GM12878 (cell line): ENCODE measurements at regions not wholly inside any gene's neighbourhood (a gene's known extent, or its start where the extent isn't known, plus 50 kb on each side); places are given as distances from the start of the nearest gene placed in this dataset.

Source experiments
- ATF2 ChIP-seq: IDR thresholded peaks from 2 replicates; pipeline ENCODE4 v1.6.1; 2012; ENCODE audit warnings: low read length, inconsistent platforms
- CHD4 ChIP-seq: fragments of 200-600 bp; sonication (generic); IDR thresholded peaks from 2 replicates; pipeline ENCODE4 v1.6.1; 2016; ENCODE audit warnings: mild to moderate bottlenecking
- CTCF ChIP-seq, 3 experiments: IDR thresholded peaks in 2 of 3; conservative IDR thresholded peaks in 1 of 3; 2 replicates each; pipeline ENCODE4 v1.5.1; 2011; ENCODE audit warnings: low read depth in 3 of 3, low read length in 3 of 3, mild to moderate bottlenecking in 3 of 3, control low read depth in 2 of 3, moderate library complexity in 2 of 3, inconsistent platforms in 1 of 3, mixed read lengths in 1 of 3; ENCODE audit not compliant: control insufficient read depth in 2 of 3, insufficient read depth in 1 of 3; ENCODE audit errors: extremely low read depth in 1 of 3
- FOS ChIP-seq: IDR thresholded peaks from 3 replicates; pipeline ENCODE4 v1.6.1; 2011; ENCODE audit warnings: borderline replicate concordance; ENCODE audit not compliant: insufficient read length; ENCODE audit errors: extremely low read depth
- KDM1A ChIP-seq: fragments of 200-600 bp; sonication (generic); IDR thresholded peaks from 2 replicates; pipeline ENCODE4 v1.6.1; 2016; ENCODE audit warnings: borderline replicate concordance
- MYB ChIP-seq: fragments of 150-350 bp; IDR thresholded peaks from 2 replicates; pipeline ENCODE4 v1.6.1; 2014; ENCODE audit warnings: mild to moderate bottlenecking, low read depth, low read length, borderline replicate concordance
- RAD21 ChIP-seq: IDR thresholded peaks from 2 replicates; pipeline ENCODE4 v1.6.1; 2011; ENCODE audit warnings: mild to moderate bottlenecking, low read depth, low read length, moderate library complexity; ENCODE audit not compliant: insufficient read depth
- SIN3A ChIP-seq: IDR thresholded peaks from 2 replicates; pipeline ENCODE4 v1.6.1; 2012; ENCODE audit warnings: low read depth, low read length, improper control_type of control experiment
- SRF ChIP-seq, 2 experiments: IDR thresholded peaks; 2 replicates each; pipeline ENCODE4 v1.6.1; 2011; ENCODE audit warnings: low read depth in 2 of 2, low read length in 2 of 2, mild to moderate bottlenecking in 1 of 2, moderate library complexity in 1 of 2
- TAF1 ChIP-seq: IDR thresholded peaks from 2 replicates; pipeline ENCODE4 v1.6.1; 2011; ENCODE audit warnings: mild to moderate bottlenecking, low read depth, low read length, borderline replicate concordance
- TF ChIP-seq, protein P1 (sequence below): fragments of 450-650 bp; IDR thresholded peaks from 2 replicates; pipeline ENCODE4 v1.6.1; 2017; ENCODE audit warnings: mild to moderate bottlenecking
- TF ChIP-seq, protein P2 (sequence below): fragments of 450-650 bp; formaldehyde crosslinking; IDR thresholded peaks from 2 replicates; pipeline ENCODE4 v1.5.0; 2022; ENCODE audit warnings: mild to moderate bottlenecking, missing genetic modification characterization
- TF ChIP-seq, protein P3 (sequence below): fragments of 450-650 bp; IDR thresholded peaks from 2 replicates; pipeline ENCODE4 v1.6.1; 2017; ENCODE audit warnings: mild to moderate bottlenecking, moderate library complexity

GRCh38 chr7:19558527-19558926 lies 150.3 kb downstream of the POLR1F start:
- TF ChIP-seq SIN3A (no peak), CTCF (IDR thresholded peaks at IDR 0.05 in 2 of 3, conservative IDR thresholded peaks at IDR 0.05 in 1 of 3; ENCODE audit: control insufficient read depth in 2 of 3, extremely low read depth in 1 of 3, insufficient read depth in 1 of 3, low read depth in 3 of 3, low read length in 3 of 3) (no peak), KDM1A (no peak), FOS (no peak), MYB (no peak), RAD21 (no peak), CHD4 (no peak), SRF (IDR thresholded peaks at IDR 0.05; ENCODE audit: low read depth in 2 of 2, low read length in 2 of 2) (no peak), ATF2 (no peak), TAF1 (no peak)
- TF ChIP-seq, protein P1, sequence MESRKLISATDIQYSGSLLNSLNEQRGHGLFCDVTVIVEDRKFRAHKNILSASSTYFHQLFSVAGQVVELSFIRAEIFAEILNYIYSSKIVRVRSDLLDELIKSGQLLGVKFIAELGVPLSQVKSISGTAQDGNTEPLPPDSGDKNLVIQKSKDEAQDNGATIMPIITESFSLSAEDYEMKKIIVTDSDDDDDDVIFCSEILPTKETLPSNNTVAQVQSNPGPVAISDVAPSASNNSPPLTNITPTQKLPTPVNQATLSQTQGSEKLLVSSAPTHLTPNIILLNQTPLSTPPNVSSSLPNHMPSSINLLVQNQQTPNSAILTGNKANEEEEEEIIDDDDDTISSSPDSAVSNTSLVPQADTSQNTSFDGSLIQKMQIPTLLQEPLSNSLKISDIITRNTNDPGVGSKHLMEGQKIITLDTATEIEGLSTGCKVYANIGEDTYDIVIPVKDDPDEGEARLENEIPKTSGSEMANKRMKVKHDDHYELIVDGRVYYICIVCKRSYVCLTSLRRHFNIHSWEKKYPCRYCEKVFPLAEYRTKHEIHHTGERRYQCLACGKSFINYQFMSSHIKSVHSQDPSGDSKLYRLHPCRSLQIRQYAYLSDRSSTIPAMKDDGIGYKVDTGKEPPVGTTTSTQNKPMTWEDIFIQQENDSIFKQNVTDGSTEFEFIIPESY: no peak
- TF ChIP-seq, protein P2, sequence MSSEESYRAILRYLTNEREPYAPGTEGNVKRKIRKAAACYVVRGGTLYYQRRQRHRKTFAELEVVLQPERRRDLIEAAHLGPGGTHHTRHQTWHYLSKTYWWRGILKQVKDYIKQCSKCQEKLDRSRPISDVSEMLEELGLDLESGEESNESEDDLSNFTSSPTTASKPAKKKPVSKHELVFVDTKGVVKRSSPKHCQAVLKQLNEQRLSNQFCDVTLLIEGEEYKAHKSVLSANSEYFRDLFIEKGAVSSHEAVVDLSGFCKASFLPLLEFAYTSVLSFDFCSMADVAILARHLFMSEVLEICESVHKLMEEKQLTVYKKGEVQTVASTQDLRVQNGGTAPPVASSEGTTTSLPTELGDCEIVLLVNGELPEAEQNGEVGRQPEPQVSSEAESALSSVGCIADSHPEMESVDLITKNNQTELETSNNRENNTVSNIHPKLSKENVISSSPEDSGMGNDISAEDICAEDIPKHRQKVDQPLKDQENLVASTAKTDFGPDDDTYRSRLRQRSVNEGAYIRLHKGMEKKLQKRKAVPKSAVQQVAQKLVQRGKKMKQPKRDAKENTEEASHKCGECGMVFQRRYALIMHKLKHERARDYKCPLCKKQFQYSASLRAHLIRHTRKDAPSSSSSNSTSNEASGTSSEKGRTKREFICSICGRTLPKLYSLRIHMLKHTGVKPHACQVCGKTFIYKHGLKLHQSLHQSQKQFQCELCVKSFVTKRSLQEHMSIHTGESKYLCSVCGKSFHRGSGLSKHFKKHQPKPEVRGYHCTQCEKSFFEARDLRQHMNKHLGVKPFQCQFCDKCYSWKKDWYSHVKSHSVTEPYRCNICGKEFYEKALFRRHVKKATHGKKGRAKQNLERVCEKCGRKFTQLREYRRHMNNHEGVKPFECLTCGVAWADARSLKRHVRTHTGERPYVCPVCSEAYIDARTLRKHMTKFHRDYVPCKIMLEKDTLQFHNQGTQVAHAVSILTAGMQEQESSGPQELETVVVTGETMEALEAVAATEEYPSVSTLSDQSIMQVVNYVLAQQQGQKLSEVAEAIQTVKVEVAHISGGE (CRISPR knock-in tag): no peak
- TF ChIP-seq, protein P3, sequence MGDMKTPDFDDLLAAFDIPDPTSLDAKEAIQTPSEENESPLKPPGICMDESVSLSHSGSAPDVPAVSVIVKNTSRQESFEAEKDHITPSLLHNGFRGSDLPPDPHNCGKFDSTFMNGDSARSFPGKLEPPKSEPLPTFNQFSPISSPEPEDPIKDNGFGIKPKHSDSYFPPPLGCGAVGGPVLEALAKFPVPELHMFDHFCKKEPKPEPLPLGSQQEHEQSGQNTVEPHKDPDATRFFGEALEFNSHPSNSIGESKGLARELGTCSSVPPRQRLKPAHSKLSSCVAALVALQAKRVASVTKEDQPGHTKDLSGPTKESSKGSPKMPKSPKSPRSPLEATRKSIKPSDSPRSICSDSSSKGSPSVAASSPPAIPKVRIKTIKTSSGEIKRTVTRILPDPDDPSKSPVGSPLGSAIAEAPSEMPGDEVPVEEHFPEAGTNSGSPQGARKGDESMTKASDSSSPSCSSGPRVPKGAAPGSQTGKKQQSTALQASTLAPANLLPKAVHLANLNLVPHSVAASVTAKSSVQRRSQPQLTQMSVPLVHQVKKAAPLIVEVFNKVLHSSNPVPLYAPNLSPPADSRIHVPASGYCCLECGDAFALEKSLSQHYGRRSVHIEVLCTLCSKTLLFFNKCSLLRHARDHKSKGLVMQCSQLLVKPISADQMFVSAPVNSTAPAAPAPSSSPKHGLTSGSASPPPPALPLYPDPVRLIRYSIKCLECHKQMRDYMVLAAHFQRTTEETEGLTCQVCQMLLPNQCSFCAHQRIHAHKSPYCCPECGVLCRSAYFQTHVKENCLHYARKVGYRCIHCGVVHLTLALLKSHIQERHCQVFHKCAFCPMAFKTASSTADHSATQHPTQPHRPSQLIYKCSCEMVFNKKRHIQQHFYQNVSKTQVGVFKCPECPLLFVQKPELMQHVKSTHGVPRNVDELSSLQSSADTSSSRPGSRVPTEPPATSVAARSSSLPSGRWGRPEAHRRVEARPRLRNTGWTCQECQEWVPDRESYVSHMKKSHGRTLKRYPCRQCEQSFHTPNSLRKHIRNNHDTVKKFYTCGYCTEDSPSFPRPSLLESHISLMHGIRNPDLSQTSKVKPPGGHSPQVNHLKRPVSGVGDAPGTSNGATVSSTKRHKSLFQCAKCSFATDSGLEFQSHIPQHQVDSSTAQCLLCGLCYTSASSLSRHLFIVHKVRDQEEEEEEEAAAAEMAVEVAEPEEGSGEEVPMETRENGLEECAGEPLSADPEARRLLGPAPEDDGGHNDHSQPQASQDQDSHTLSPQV: no peak
